Vagina (tissue), 2 donors: ENCODE measurements at regions not wholly inside any gene's neighbourhood (a gene's known extent, or its start where the extent isn't known, plus 50 kb on each side); places are given as distances from the start of the nearest gene placed in this dataset.

Experiments used
- CTCF ChIP-seq, 3 experiments: fragments of 450-650 bp in 2 of 3; fragments of 200-600 bp in 1 of 3; sonication (generic) in 1 of 3; IDR thresholded peaks; one replicate each; pipeline ENCODE4 v1.5.1; 2017 to 2019; ENCODE audit warnings: antibody characterized with exemption in 3 of 3, mild to moderate bottlenecking in 2 of 3, moderate library complexity in 2 of 3
- POLR2A ChIP-seq, 2 donors: fragments of 450-650 bp; IDR thresholded peaks; one replicate each; pipeline ENCODE4 v1.6.1; 2017; ENCODE audit warnings: antibody characterized with exemption in 2 of 2, mild to moderate bottlenecking in 2 of 2, moderate library complexity in 2 of 2

- no peak for TF ChIP-seq CTCF (IDR thresholded peaks at IDR 0.05)
- no peak for TF ChIP-seq POLR2A (IDR thresholded peaks at IDR 0.05)
Observed at GRCh38 chr11:36948460-36949127, 350.6 kb upstream of the RAG2 start.
